Dendritic cell treated with granulocyte-macrophage colony-stimulating factor and Interleukin-4, amounts not matched to agents 40 ng/mL and 50 ng/mL, for 4 days (primary cell): ENCODE measurements at regions not wholly inside any gene's neighbourhood (a gene's known extent, or its start where the extent isn't known, plus 50 kb on each side); places are given as distances from the start of the nearest gene placed in this dataset.
A peak's percentile ranks its signal among the peaks of the same experiment; 100 is the strongest.
"Not testable (repeated sequence)": the region's sequence is repeated elsewhere in the genome, so short reads cannot be mapped to it uniquely, and the experiment has no call there.

Experiments
- H3K27ac Mint-ChIP-seq: one replicate; pipeline ENCODE4 v1.8.0; 2022; ENCODE audit warnings: mild to moderate bottlenecking, mixed read lengths
- H3K27me3 Mint-ChIP-seq: one replicate; pipeline ENCODE4 v1.8.0; 2022; ENCODE audit warnings: mild to moderate bottlenecking, mixed read lengths
- H3K36me3 Mint-ChIP-seq: one replicate; pipeline ENCODE4 v1.8.0; 2022; ENCODE audit warnings: low read depth, mixed read lengths
- H3K4me1 Mint-ChIP-seq: one replicate; pipeline ENCODE4 v1.8.0; 2022; ENCODE audit warnings: low read depth, mixed read lengths
- H3K4me3 Mint-ChIP-seq: one replicate; pipeline ENCODE4 v1.8.0; 2022; ENCODE audit warnings: mild to moderate bottlenecking, moderate library complexity, mixed read lengths
- H3K9me3 Mint-ChIP-seq: one replicate; pipeline ENCODE4 v1.8.0; 2022; ENCODE audit warnings: mixed read lengths
- intact Hi-C: fragments of 100-400 bp; cut with micrococcal nuclease; formaldehyde crosslinking; loops from one replicate; pipeline ENCODE4 v1.15.0; 2022

- Mint-ChIP-seq H3K36me3 (no peaks in the 10 kb centered on the region), H3K27ac (peak overlapping the region; percentile 3), H3K4me3 (peak overlapping the region; percentile 64), H3K27me3 (peaks cover 66% of the 10 kb centered on the region), H3K9me3 (no peaks in the 10 kb centered on the region), H3K4me1 (peaks cover 12% of the 10 kb centered on the region)
- intact Hi-C loops, result no loop called here
Observed at GRCh38 chr13:20301403-20302071, 69.4 kb upstream of the GJB6 start.

- Mint-ChIP-seq H3K27ac (no peak overlapping the region), H3K36me3 (no peaks in the 10 kb centered on the region), H3K27me3 (peaks cover 63% of the 10 kb centered on the region), H3K9me3 (no peaks in the 10 kb centered on the region), H3K4me3 (peak overlapping the region; percentile 64), H3K4me1 (peaks cover 12% of the 10 kb centered on the region)
- intact Hi-C loops, result no loop called here
Observed at GRCh38 chr13:20301015-20301402, 68.9 kb upstream of the GJB6 start.

DNA sequence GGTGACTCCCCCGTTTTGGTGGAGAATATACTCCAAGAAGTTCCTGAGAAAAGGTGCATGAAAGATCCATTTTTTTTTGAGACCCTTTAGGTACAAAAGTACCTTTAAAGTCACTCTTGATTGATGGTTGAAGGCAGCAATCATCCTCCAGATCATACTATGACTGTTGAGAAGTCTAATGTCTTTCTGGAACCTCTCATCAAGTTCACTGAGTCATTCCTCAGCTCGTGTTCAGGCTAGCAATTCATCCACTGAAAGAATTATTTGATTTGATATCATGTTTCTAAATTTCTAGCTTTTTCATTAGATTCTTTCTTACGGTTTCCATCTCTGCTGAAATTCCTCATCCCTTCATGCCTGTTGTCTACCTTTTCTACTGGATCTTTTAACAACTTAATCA lies 65.1 kb upstream of the GJB6 start:
- Mint-ChIP-seq H3K27ac (no peak overlapping the region), H3K36me3 (no peaks in the 10 kb centered on the region), H3K9me3 (no peaks in the 10 kb centered on the region), H3K4me1 (peaks cover 11% of the 10 kb centered on the region), H3K27me3 (peaks cover 41% of the 10 kb centered on the region), H3K4me3 (no peak overlapping the region)
- intact Hi-C loops, result no loop called here

GRCh38 chr13:20295956-20296355 lies 63.8 kb upstream of the GJB6 start:
- peaks cover 29% of the 10 kb centered on the region for H3K27me3 Mint-ChIP-seq
- no peak overlapping the region for H3K4me3 Mint-ChIP-seq
- no peaks in the 10 kb centered on the region for H3K4me1 Mint-ChIP-seq
- H3K36me3 Mint-ChIP-seq, result no peaks in the 10 kb centered on the region
- intact Hi-C loops, result no loop called here
- no peak overlapping the region for H3K27ac Mint-ChIP-seq
- no peaks in the 10 kb centered on the region for H3K9me3 Mint-ChIP-seq

- no peaks in the 10 kb centered on the region for H3K36me3 Mint-ChIP-seq
- intact Hi-C loops, result no loop called here
- H3K4me1 Mint-ChIP-seq, result no peaks in the 10 kb centered on the region
- no peaks in the 10 kb centered on the region for H3K9me3 Mint-ChIP-seq
- H3K27me3 Mint-ChIP-seq, result peaks cover 15% of the 10 kb centered on the region
- no peak overlapping the region for H3K27ac Mint-ChIP-seq
- H3K4me3 Mint-ChIP-seq, result no peak overlapping the region
Observed at GRCh38 chr13:20294497-20294896, 62.4 kb upstream of the GJB6 start.

GRCh38 chr13:20292301-20292700 lies 60.2 kb upstream of the GJB6 start:
- H3K9me3 Mint-ChIP-seq, H3K4me1 Mint-ChIP-seq, H3K27me3 Mint-ChIP-seq, intact Hi-C loops, H3K36me3 Mint-ChIP-seq, H3K4me3 Mint-ChIP-seq, H3K27ac Mint-ChIP-seq: not testable (repeated sequence)

GRCh38 chr13:20291675-20292074 lies 59.6 kb upstream of the GJB6 start:
- Mint-ChIP-seq H3K9me3 (peaks cover 9% of the 10 kb centered on the region), H3K36me3 (no peaks in the 10 kb centered on the region), H3K4me3 (no peak overlapping the region), H3K27ac (no peak overlapping the region), H3K27me3 (no peaks in the 10 kb centered on the region), H3K4me1 (no peaks in the 10 kb centered on the region)
- intact Hi-C loops, result no loop called here

GRCh38 chr13:20291037-20291436 lies 58.9 kb upstream of the GJB6 start:
- Mint-ChIP-seq H3K4me3 (no peak overlapping the region), H3K36me3 (no peaks in the 10 kb centered on the region), H3K27me3 (no peaks in the 10 kb centered on the region), H3K4me1 (no peaks in the 10 kb centered on the region), H3K27ac (no peak overlapping the region), H3K9me3 (peaks cover 15% of the 10 kb centered on the region)
- intact Hi-C loops, result no loop called here

- Mint-ChIP-seq H3K9me3 (peaks cover 40% of the 10 kb centered on the region), H3K36me3 (no peaks in the 10 kb centered on the region), H3K4me1 (no peaks in the 10 kb centered on the region), H3K4me3 (no peak overlapping the region), H3K27ac (no peak overlapping the region), H3K27me3 (no peaks in the 10 kb centered on the region)
- intact Hi-C loops, result no loop called here
Observed at GRCh38 chr13:20288561-20288960, 56.4 kb upstream of the GJB6 start.

DNA sequence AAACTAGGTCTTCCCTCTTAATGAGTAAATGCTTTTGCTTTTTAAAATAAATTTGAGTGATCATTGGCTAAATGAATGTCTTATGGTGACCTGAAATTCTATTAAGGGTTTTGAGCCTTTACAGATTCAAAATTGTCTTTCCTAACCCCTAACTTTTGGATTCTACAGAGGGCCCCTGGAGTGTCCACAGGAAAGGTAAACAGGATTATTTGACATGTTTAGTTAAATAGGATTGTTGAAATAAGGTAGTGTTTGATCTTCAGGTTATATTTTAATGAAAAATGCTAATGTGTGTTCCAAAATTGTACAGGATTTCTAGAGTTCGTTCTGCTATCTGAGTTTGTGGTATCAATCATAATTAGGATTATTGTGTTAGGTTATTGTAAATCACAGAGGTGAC lies 55.9 kb upstream of the GJB6 start:
- Mint-ChIP-seq H3K4me3 (no peak overlapping the region), H3K9me3 (peaks cover 46% of the 10 kb centered on the region), H3K27me3 (no peaks in the 10 kb centered on the region), H3K4me1 (no peaks in the 10 kb centered on the region), H3K27ac (no peak overlapping the region), H3K36me3 (no peaks in the 10 kb centered on the region)
- intact Hi-C loops, result no loop called here

DNA sequence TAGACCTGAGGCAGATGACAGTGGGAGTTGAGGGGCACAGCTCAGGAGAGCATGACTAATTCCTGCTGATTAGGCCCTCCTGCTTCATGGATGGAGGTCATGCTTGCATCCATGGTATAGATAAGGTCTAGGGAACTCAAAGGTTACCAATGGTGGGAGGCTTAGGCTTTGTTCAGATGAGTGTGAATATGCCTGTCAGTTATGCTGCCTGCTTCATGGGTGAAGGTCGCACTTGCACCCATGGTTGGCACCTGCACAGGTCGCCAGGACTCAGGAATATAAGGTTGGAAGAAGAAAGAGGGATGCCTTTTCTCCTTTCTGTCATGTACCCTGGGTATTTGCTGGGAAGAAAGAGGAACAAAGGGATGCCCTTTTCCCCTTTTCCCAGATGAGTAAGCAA lies 53.4 kb upstream of the GJB6 start:
- Mint-ChIP-seq H3K36me3 (no peaks in the 10 kb centered on the region), H3K9me3 (peaks cover 58% of the 10 kb centered on the region), H3K4me1 (no peaks in the 10 kb centered on the region), H3K27ac (no peak overlapping the region), H3K4me3 (no peak overlapping the region), H3K27me3 (no peaks in the 10 kb centered on the region)
- intact Hi-C loops, result no loop called here
